ENCODE measurements at regions not wholly inside any gene's neighbourhood (a gene's known extent, or its start where the extent isn't known, plus 50 kb on each side); places are given as distances from the start of the nearest gene placed in this dataset.

- Histone ChIP-seq H3K27me3 (no peaks in the 10 kb centered on the region), H3K4me1 (no peaks in the 10 kb centered on the region), H3K27ac (no peak overlapping the region), H3K4me3 (no peak overlapping the region), H3K9me3 (no peaks in the 10 kb centered on the region), H3K36me3 (no peaks in the 10 kb centered on the region)
- TF ChIP-seq CTCF (IDR thresholded peaks at IDR 0.05) (no peak), POLR2A (IDR thresholded peaks at IDR 0.05) (no peak)
- no peak for DNase-seq
- intact Hi-C loops (cut with DNase I; ENCODE audit: low total_unique reads): no loop called here
These were observed 280.2 kb downstream of the KCNJ3 start for GRCh38 chr2:154978710-154979109.

- no peak for DNase-seq
- Histone ChIP-seq H3K4me3 (no peak overlapping the region), H3K27ac (no peak overlapping the region), H3K4me1 (no peaks in the 10 kb centered on the region), H3K27me3 (no peaks in the 10 kb centered on the region), H3K36me3 (no peaks in the 10 kb centered on the region), H3K9me3 (no peaks in the 10 kb centered on the region)
- TF ChIP-seq CTCF (IDR thresholded peaks at IDR 0.05) (no peak), POLR2A (IDR thresholded peaks at IDR 0.05) (no peak)
- intact Hi-C loops (cut with DNase I; ENCODE audit: low total_unique reads): no loop called here
These were observed 279.7 kb downstream of the KCNJ3 start for GRCh38 chr2:154978244-154978643.

- TF ChIP-seq POLR2A (IDR thresholded peaks at IDR 0.05): no peak
- TF ChIP-seq CTCF (IDR thresholded peaks at IDR 0.05): no peak
- Histone ChIP-seq H3K27ac (no peak overlapping the region), H3K9me3 (no peaks in the 10 kb centered on the region), H3K4me1 (no peaks in the 10 kb centered on the region), H3K36me3 (no peaks in the 10 kb centered on the region), H3K4me3 (no peak overlapping the region), H3K27me3 (no peaks in the 10 kb centered on the region)
- intact Hi-C loops (cut with DNase I; ENCODE audit: low total_unique reads): no loop called here
- DNase-seq: no peak
These were observed 275.5 kb downstream of the KCNJ3 start for GRCh38 chr2:154974041-154974440.

GRCh38 chr2:154963511-154963910 lies 265.0 kb downstream of the KCNJ3 start:
- Histone ChIP-seq H3K27me3 (no peaks in the 10 kb centered on the region), H3K4me1 (no peaks in the 10 kb centered on the region), H3K36me3 (no peaks in the 10 kb centered on the region), H3K27ac (no peak overlapping the region), H3K4me3 (no peak overlapping the region), H3K9me3 (no peaks in the 10 kb centered on the region)
- no peak for DNase-seq
- TF ChIP-seq POLR2A (IDR thresholded peaks at IDR 0.05) (no peak), CTCF (IDR thresholded peaks at IDR 0.05) (no peak)
- intact Hi-C loops (cut with DNase I; ENCODE audit: low total_unique reads): no loop called here

GRCh38 chr2:154961676-154962075 lies 263.2 kb downstream of the KCNJ3 start:
- no peaks in the 10 kb centered on the region for H3K4me1 ChIP-seq
- no peaks in the 10 kb centered on the region for H3K27me3 ChIP-seq
- H3K27ac ChIP-seq: no peak overlapping the region
- H3K4me3 ChIP-seq: no peak overlapping the region
- intact Hi-C loops (cut with DNase I; ENCODE audit: low total_unique reads): no loop called here
- no peaks in the 10 kb centered on the region for H3K36me3 ChIP-seq
- TF ChIP-seq CTCF (IDR thresholded peaks at IDR 0.05): no peak
- TF ChIP-seq POLR2A (IDR thresholded peaks at IDR 0.05): no peak
- no peaks in the 10 kb centered on the region for H3K9me3 ChIP-seq
- no peak for DNase-seq
